ENCODE measurements at regions not wholly inside any gene's neighbourhood (a gene's known extent, or its start where the extent isn't known, plus 50 kb on each side); places are given as distances from the start of the nearest gene placed in this dataset.
"Not testable (repeated sequence)": the region's sequence is repeated elsewhere in the genome, so short reads cannot be mapped to it uniquely, and the experiment has no call there.

DNA sequence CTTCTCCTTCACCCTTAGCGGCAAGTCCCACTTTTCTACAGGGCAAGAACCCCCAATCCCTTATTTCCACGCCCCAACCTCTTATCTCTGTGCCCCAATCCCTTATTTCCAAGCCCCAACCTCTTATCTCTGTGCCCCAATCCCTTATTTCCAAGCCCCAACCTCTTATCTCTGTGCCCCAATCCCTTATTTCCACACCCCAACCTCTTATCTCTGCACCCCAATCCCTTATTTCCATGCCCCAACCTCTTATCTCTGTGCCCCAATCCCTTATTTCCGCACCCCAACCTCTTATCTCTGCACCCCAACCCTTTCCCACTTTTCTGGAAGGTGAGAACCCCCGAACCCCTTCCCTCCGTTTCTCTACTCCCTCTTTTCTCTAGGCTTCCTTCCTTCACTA is 116.1 kb upstream of the GJE1 start:
- DNase-seq, result not testable (repeated sequence)

DNA sequence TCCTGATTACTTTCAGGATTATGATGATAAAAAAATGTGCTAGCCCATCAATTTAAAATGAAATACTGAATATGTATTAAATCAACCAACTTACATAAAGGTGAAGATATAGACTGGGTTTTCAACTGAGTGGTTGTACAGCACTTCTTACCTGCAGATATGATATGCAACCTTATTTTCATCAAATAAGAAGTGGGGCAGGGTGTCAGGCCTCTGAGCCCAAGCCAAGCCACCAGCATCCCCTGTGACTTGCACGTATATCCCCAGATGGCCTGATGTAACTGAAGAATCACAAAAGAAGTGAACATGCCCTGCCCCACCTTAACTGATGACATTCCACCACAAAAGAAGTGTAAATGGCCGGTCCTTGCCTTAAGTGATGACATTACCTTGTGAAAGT is 117.3 kb upstream of the GJE1 start:
- DNase-seq, result not testable (repeated sequence)

DNA sequence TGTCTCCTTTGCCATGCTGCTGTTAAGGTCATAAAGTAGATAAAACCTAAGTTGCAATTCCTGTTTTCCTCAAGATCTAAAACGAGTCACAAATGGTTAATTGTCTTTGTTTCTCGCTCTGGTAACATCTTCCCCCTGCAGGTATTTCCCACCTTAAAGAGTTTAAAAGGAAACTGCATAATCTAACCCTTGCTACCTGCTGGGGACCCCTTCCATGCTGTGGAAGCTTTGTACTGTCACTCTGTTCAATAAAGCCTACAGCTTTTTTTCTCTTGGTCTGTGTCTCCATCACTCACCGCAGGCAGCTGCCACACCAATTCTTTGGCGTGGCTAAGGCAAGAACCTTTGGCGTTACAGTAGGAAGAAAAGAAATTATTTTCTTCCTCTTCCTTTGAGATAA is 117.7 kb upstream of the GJE1 start:
- no peak for DNase-seq

DNA sequence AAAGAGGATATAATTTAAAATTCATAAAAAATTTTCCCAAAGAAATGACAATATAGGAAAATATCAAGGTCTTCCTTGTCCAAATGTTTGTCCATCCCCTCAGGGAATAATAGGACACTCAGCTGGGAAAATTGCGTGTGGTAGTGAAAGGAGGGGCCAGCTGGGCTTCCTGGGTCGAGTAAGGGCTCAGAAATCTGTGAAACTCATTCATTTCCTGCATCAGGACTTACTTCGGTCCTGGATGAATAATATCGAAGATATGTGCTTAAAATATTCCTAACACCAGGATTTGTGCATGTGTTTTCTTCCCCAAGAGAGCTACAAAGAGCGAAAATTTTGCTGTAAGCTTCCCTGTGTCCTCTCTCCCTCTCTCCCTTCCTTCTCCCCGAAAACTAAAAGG is 118.2 kb upstream of the GJE1 start:
- DNase-seq, result no peak

DNA sequence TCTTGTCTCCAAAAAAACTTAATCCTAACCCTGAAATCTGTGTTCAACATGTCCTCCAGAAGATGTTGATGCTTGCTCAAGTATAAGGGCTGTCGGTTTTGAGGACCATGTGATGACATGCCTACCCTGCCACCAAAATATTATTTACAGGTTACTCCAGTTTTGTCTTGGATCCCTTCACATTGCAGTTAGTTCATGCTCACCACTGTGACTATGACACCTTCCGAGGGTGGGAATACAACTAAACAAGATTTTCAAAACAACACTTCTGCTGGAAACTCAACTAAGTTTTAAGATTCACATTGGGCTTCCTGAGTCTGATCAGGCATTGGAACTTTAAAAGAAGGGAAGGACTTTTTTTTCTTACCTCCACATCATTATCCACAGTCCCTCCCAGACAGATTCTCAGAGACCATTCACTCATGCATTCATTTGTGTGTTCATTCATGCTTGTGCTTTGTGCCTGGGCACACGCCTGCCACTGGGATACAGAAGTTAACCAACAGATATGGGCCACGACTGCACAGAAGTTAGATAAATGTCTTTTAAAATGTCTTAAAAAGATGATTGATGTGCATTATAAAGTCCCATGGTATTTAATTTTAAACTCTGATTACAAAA is 118.7 kb upstream of the GJE1 start:
- no peak for DNase-seq

DNA sequence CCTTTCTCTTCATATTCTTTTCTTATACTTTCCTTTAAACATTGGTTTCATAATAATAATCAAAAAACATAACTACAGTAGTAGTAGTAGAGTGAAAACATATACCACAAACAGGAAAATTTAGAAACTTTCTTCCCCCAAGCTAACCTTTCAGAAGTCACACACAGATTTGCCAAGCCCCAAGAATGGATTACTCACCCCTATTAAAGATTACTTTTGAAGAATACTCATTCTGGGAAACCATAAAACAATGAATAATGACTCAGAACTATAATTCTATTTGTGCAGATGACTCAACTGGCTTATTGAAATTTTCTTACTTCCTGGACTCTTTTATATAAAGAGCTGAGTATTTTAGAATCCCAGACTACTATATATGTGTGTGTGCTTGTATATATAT is 119.4 kb upstream of the GJE1 start:
- DNase-seq, result no peak

DNA sequence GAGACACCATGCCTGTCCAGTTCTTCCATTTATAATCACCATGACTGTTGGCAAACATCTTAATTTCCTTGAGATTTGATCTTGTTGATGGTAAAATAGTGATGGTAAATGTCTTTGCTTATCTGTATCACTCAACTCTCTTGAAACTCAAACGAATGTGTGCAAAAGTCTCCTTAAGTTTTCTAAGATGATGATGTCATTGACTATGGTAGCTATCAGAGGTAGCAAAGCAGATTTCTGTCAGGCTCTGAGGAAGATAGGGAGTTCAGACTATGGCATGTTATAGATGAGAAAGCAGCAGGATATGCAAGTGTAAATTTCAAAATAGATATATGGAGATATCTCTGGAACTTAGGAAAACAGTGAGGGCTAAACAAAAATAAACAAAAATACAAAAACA is 121.0 kb upstream of the GJE1 start:
- no peak for DNase-seq

DNA sequence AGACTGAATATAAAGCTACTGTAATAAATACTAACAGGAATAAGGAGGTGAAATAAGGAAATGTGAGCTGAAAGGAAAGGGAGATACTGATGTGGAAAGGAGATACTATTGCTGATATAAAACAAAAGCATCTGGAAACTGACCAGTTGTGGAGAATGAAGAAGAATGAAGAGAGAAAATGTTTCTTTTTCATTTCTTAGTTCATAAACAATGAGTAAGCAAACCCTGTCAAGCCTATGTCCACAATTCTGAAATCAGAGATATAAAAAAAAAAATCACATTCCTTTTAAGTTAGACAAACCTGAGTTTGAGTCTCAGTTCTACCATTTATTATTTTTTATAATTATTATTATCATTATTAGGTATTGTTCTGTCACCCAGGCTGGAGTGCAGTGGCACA is 121.6 kb upstream of the GJE1 start:
- DNase-seq, result no peak

DNA sequence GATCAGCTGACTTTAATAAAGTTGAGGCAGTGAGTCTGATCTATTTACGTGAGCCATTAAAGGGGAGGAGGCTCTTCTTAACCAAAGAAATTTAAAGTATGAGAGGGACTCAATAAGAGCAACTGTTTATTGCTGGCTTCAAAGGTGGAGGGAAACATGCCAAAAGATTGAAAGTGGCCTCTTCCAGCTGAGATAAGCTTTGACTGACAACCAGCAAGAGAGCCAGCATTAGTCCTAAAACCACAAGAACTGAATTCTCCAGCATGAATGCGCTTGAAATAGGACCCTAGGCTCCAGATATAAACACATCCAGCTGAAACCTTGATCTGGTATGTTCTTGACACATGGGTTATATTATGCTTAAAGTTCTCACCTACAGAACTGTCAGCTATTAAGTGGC is 123.1 kb upstream of the GJE1 start:
- DNase-seq, result no peak

DNA sequence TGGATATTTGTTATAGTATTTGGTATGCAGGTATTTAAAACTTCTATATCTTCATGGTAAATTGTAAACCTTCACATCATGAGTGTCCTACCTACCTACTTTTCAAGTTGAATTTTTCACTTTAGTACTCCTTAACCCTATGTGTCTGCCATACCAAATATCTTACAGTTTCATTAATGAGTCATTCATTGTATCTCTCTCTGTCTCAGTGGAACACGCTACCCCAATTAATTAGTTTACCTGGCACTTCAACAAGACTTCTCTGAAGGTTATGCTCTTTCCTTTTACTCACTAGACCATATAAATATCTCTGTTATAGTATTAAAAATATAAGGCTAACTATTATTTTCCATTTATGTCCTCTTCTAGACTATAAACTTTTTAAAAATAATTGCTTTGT is 123.9 kb upstream of the GJE1 start:
- DNase-seq, result no peak

DNA sequence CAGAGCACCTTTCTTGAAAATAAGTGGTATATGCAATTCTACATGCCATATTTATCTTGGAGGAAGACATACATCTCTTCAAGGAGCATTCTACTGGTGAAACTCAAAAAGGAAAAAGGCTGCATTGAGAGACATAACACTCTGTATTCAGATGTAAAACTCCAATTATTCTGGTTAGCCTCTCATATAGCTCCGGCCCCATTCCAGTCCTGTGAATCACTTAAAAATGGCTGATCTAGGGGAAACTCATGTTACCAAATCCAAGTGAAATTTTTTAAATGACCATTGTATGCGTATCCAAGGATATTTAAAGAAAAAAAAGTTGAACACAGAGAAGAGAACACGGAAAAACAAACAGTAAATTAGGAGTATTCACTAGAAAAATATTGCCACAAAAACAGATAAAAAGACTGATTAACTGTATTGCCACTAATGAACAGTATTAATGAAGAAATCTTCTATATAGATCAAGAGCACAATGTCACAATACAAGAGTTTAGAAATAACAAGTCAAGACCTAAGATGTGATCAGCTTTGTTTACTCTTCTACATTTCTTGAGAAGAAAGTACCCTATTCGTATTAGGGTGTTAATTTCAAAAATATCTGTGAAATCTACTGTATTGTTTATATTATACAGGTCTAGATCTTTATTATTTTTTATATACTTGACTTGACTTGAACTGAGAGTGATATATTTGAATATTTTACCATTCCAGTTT is 124.5 kb upstream of the GJE1 start:
- no peak for DNase-seq

DNA sequence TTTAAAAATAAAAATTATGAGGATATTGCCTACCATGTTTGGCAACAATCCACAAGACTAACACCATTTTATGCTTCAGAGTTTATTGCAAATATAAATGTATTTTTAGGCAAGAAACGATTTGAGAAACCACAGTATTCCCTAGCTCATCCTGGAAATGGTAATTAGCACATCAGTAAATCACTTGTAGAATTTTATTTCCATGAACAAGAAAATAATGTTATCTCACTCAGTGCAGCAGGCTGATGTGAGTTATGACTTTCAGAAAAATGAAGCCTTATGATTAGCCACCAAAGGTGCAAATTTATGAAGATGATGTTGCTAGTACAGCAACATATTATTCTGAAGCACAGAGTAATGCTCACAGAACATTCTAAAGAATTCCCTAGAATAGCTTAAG is 127.7 kb upstream of the GJE1 start:
- DNase-seq, result no peak

DNA sequence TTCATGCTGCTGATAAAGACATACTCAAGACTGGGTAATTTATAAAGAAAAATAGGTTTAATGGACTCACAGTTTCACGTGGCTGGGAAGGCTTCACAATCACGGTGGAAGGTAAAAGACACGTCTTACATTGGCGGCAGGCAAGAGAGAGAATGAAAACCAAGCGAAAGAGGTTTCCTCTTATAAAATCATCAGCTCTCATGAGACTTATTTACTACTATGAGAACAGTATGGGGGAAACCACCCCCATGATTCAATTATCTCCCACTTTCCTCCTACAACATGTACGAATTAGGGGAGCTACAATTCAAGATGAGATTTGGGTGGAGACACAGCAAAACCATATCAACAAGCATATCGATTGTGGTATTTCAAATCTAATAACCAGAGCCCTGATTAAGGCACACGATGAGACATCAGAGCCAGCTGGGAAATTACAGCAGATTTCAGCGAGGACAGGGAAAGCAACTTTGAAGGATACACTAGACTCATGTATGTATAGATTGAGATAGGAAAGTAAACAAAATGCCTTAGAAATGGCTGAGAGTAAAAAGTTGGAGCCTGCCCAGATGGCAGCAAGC is 129.8 kb upstream of the GJE1 start:
- no peak for DNase-seq

DNA sequence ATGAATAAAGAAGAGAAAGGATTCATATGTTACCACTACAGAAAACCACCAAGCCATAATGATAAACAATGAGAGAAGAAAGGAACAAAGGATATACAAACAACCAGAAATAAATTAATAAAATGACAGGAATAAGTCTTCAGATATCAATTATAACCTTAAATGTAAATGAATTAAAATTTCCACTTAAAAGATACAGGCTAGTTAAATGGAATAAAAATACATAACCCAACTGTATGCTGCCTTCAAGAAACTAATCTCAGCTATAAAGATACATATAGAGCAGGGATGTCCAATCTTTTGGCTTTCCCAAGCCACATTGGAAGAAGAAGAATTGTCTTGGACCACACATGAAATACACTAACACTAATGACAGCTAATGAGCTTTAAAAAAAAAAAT is 135.9 kb upstream of the GJE1 start:
- no peak for DNase-seq

DNA sequence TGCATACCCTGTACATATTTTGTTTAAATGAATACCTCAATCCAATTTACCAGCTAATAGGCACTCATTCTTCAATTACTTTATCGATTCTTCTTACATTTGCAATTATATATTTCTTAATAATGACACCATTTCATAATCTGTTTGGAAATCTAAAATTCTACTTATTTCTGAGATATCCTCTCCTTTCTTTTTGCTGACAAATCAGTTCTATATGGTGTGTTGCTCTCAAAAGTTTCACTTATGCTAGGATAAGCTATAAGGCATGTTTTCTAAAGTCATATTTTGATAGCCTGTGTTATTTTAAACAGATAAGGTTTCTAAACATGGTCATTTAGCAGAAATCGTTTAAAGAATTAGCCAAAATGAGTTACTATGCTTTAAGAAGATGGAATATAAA is 140.6 kb upstream of the GJE1 start:
- no peak for DNase-seq

DNA sequence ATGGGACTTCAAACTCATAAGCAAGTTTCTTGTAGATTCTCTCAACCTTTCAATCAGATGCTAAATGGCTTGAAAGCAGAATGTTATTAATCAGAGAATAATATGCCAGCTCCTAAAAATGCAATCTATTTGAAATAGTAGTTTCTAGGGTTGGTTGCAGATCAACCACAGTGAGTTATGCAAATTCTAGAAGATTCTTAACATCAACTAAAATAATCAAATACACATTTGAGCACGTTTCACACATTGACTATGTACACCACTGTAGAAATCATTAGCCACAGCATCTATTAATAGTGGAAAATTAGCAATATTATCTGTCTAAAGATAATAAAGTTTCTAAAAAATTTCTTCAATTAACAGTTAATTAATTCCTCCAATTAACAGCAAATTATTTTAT is 141.9 kb upstream of the GJE1 start:
- no peak for DNase-seq

DNA sequence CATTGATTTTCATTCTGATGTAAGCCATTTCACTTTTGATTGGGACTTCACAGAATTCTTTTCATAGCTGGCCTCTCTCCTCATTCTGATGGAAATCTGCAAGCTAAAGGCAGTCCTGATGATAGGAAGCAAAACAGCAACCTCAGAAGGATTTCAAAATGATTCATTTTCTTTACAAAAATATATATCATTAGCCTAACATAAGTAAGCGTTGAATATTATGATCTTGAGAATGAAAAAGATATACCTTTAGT is 143.1 kb upstream of the GJE1 start:
- no peak for DNase-seq

DNA sequence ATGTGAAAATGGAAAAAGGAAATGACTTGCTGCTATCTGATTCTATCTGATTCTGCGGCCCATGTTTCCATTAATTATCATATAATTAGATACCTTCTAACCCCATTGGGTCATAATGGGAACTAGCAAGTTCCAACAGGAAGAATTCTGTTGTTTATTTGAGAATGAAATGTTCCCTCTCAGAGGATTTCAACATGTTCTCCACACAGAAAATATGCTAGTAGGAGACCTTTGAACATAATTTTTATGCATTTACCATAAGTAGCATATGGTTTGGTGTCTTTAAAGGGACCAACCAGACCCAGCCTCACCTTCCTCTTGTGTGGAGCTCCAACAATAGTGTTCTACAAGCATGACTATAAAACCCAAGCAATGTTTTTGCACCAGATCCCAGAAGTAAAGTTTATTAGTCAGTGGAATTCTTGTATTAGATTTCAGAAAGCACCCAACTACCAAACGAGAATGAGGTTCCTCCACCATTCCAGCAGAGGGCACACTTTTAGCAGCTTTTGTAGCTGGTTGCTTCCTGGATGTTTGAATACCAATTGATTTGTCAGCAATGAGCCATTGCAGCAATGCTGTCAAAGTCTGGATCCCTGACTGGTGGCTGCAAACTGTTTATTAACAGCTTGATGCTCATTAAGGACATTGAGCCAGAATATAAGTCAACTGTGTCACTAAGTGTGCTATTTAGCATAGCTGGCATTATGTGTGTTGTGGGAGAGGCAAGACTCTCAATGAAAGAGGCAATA is 143.6 kb upstream of the GJE1 start:
- DNase-seq, result no peak

DNA sequence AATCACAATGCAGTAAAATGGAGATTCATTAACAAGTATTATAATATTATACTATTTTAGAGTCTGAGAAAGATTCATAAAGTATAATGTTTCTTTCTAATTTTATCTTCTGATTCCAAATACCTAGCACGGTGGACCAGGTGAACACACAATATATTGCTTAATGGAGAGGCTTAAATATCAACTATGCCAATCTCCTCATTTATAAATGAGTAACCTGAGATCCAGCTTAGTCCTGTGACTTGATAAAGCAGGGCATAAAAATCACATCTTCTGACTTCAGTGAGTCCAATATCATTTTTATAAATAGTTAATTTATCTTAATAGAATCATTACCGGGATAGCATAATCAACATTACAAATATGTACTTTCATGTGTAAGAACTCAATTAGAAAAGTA is 144.4 kb upstream of the GJE1 start:
- DNase-seq, result no peak

DNA sequence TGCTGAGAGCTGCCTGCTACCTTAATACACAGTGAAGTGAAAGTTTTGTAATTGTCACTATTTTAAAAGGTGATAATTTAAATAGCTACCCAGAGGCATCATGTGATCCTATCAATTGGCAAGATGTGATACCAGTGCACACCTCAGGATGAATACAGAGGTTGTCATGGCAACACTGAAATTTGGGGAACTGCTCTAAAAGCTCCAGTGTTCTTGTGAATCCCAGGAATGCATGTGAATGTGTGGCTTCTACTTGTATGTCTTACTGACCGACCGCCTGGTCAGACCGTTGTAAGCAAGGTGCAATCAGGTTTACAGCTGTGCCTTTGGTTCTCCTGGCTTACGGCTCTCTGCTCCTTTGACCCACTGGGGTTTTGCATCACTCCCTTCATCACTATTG is 146.3 kb upstream of the GJE1 start:
- DNase-seq, result no peak

DNA sequence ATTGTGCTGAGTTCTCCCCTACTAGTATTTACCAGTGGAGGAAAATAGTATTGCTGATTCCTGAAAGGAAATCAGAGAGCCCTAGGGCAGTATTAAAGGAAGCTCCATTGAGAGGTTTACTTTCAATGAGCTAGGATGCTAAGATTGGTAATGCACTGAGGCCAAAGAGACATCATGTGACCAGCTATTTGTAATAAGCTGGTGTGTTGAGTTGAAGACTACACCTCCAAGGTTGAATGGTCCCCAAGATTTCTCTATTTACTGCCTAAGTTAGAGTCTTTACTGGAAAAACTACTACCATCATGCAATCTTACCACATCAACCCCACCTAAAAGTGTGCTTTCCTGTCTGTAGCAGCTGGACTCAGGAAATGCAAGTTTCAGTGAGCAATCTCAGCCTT is 151.5 kb upstream of the GJE1 start:
- DNase-seq, result no peak

DNA sequence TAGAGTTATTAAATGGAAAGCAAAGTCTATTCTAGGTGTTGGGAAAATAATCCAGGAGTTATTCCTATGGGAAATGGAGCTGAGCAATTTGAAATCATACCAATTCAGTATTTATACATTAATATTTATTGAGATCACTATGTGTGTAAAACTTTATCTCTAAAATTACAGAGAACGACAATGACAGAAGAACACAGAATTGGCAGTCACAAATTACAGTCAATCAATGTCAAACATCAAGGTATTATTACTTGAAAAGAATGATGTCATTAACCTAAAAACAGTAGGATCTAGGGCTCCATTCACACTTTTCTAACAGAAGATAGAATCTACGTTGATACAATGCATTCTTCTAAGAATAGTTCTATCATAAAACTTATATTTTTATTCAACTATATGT is 154.9 kb upstream of the GJE1 start:
- no peak for DNase-seq

DNA sequence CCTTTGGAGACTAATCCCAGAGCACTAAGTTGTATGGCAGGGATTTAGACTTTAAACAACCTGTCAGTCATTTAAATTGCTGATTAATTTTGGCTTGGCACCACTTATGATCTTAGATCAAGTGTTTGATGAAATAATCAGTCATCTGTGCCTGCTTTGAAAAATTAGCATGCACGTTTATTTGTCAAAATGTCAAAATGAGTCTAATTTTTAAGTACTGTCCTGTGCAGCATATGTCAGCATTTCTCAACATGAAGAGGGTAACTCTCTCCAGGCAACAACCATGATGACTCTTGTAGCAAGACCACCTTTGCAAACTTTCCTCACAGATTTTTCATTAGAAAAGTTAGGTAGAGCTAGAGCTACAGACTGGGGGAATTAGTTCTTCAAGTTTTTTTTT is 155.7 kb upstream of the GJE1 start:
- no peak for DNase-seq

DNA sequence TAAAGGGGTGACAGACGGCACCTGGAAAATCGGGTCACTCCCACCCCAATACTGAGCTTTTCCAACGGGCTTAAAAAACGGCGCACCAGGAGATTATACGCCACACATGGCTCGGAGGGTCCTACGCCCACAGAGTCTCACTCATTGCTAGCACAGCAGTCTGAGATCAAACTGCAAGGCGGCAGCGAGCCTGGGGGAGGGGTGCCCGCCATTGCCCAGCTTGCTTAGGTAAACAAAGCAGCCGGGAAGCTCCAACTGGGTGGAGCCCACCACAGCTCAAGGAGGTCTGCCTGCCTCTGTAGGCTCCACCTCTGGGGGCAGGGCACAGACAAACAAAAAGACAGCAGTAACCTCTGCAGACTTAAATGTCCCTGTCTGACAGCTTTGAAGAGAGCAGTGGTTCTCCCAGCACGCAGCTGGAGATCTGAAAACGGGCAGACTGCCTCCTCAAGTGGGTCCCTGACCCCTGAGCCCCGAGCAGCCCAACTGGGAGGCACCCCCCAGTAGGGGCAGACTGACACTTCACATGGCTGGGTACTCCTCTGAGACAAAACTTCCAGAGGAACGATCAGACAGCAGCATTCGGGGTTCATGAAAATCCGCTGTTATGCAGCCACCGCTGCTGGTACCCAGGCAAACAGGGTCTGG is 162.8 kb upstream of the GJE1 start:
- DNase-seq, result not testable (repeated sequence)
